ENCODE measurements at regions not wholly inside any gene's neighbourhood (a gene's known extent, or its start where the extent isn't known, plus 50 kb on each side); places are given as distances from the start of the nearest gene placed in this dataset.

GRCh38 chr1:96969656-96970163, 248.1 kb downstream of the PTBP2 start:
- TF ChIP-seq SETDB1 (IDR thresholded peaks at IDR 0.05; ENCODE audit: insufficient read length, low read length) = no peak
- TF ChIP-seq ZNF549 (tag by site-specific recombination; IDR thresholded peaks at IDR 0.05) = no peak
- no peak for TF ChIP-seq CTCF (tag by site-specific recombination; IDR thresholded peaks at IDR 0.05)

All from HEK293 (cell line).